SK-N-SH (cell line): ENCODE measurements at regions not wholly inside any gene's neighbourhood (a gene's known extent, or its start where the extent isn't known, plus 50 kb on each side); places are given as distances from the start of the nearest gene placed in this dataset.
"Not testable (repeated sequence)": the region's sequence is repeated elsewhere in the genome, so short reads cannot be mapped to it uniquely, and the experiment has no call there.

Experiments used
- CTCF ChIA-PET: fragments of 300-600, 350-600 bp; formaldehyde crosslinking; extraction: SDS; loops from one replicate; lab custom pipeline; 2021; lab: Yijun Ruan, JAX
- POLR2A ChIA-PET: fragments of 350-600 bp; sonication (Branson Sonifier 250); formaldehyde crosslinking; extraction: SDS; loops from one replicate; lab custom pipeline; 2020; ENCODE audit warnings: antibody characterized with exemption, inconsistent platforms; lab: Yijun Ruan, JAX
- DNase-seq: peaks from one replicate; pipeline ENCODE4 v3.0.0; 2012
- H2AFZ ChIP-seq: fragments of 200-600 bp; sonication (generic); 2 replicates; pipeline ENCODE4 v1.8.1; 2016; ENCODE audit warnings: antibody characterized with exemption, mild to moderate bottlenecking, low read depth
- H3F3A ChIP-seq: fragments of 200-600 bp; sonication (generic); replicated peaks from 2 replicates; pipeline ENCODE3; 2016; ENCODE audit warnings: antibody characterized with exemption, mild to moderate bottlenecking; ENCODE audit not compliant: insufficient read depth
- H3K27ac ChIP-seq, 2 experiments: fragments of 200-500 bp in 1 of 2; fragments of 200-600 bp in 1 of 2; sonication (Bioruptor generic) in 1 of 2; sonication (generic), shearing (Covaris generic) in 1 of 2; 2 replicates each; pipeline versions ENCODE4 v1.5.1 to v1.6.1; 2014 to 2016; ENCODE audit warnings: low read depth in 2 of 2, inconsistent platforms in 1 of 2, low read length in 1 of 2, mild to moderate bottlenecking in 1 of 2, mixed read lengths in 1 of 2
- H3K27me3 ChIP-seq: fragments of 200-600 bp; sonication (generic), shearing (Covaris generic); 2 replicates; pipeline ENCODE4 v1.6.1; 2016; ENCODE audit warnings: mixed run types; ENCODE audit not compliant: insufficient read depth
- H3K36me3 ChIP-seq, 2 experiments: fragments of 200-500 bp in 1 of 2; fragments of 200-600 bp in 1 of 2; sonication (Bioruptor generic) in 1 of 2; sonication (generic) in 1 of 2; replicated peaks in 1 of 2; 2 replicates each; pipeline versions ENCODE3 to v1.5.1; 2014 to 2016; ENCODE audit warnings: low read length in 1 of 2, mild to moderate bottlenecking in 1 of 2; ENCODE audit not compliant: insufficient read depth in 2 of 2, control insufficient read depth in 1 of 2
- H3K4me1 ChIP-seq, 2 experiments: fragments of 200-500 bp in 1 of 2; fragments of 200-600 bp in 1 of 2; sonication (Bioruptor generic) in 1 of 2; sonication (generic), shearing (Covaris generic) in 1 of 2; 2 replicates each; pipeline versions ENCODE4 v1.5.1 to v1.6.1; 2014 to 2016; ENCODE audit warnings: low read depth in 1 of 2, low read length in 1 of 2, mixed run types in 1 of 2; ENCODE audit not compliant: insufficient read depth in 2 of 2, control insufficient read depth in 1 of 2
- H3K4me2 ChIP-seq: fragments of 200-600 bp; sonication (generic), shearing (Covaris generic); 2 replicates; pipeline ENCODE4 v1.6.1; 2017; ENCODE audit warnings: mixed run types
- H3K4me3 ChIP-seq, 2 experiments: fragments of 200-500 bp in 1 of 2; fragments of 200-600 bp in 1 of 2; sonication (Bioruptor generic) in 1 of 2; sonication (generic), shearing (Covaris generic) in 1 of 2; 2 replicates each; pipeline versions ENCODE4 v1.5.1 to v1.8.1; 2014 to 2016; ENCODE audit warnings: low read depth in 2 of 2, inconsistent platforms in 1 of 2, low read length in 1 of 2, mild to moderate bottlenecking in 1 of 2, mixed read lengths in 1 of 2, moderate library complexity in 1 of 2
- H3K79me2 ChIP-seq: fragments of 200-600 bp; sonication (generic); 2 replicates; pipeline ENCODE4 v1.8.1; 2017; ENCODE audit warnings: mild to moderate bottlenecking; ENCODE audit not compliant: insufficient read depth
- H3K9ac ChIP-seq: fragments of 200-600 bp; sonication (generic); 2 replicates; pipeline ENCODE4 v1.6.1; 2017; ENCODE audit warnings: mixed run types
- H3K9me2 ChIP-seq: fragments of 200-600 bp; sonication (generic); 2 replicates; pipeline ENCODE4 v1.6.1; 2017; ENCODE audit warnings: mixed run types
- H3K9me3 ChIP-seq: fragments of 200-600 bp; sonication (generic); 2 replicates; pipeline ENCODE4 v1.6.1; 2017; ENCODE audit warnings: mixed run types, mild to moderate bottlenecking, moderate library complexity
- H4K20me1 ChIP-seq: fragments of 200-600 bp; sonication (generic); 2 replicates; pipeline ENCODE4 v1.6.1; 2017; ENCODE audit warnings: mild to moderate bottlenecking, mixed run types; ENCODE audit not compliant: insufficient read depth
- RAD21 ChIP-seq: IDR thresholded peaks from 2 replicates; pipeline ENCODE4 v1.6.1; 2012; ENCODE audit warnings: mild to moderate bottlenecking, low read length
- SMC3 ChIP-seq: IDR thresholded peaks from 2 replicates; pipeline ENCODE4 v1.6.1; 2012; ENCODE audit warnings: low read depth, low read length, improper control_type of control experiment
- WGBS: methylation state at CpG from one replicate; pipeline ENCODE4 v1.1.6; 2017; ENCODE audit warnings: low lambda C conversion rate; 5-methylcytosine and 5-hydroxymethylcytosine counted together
- TF ChIP-seq, protein P1 (sequence below): fragments of 200-600 bp; sonication (generic); IDR thresholded peaks from 2 replicates; pipeline ENCODE4 v1.6.1; 2017; ENCODE audit warnings: antibody characterized with exemption, mild to moderate bottlenecking, moderate library complexity

DNA sequence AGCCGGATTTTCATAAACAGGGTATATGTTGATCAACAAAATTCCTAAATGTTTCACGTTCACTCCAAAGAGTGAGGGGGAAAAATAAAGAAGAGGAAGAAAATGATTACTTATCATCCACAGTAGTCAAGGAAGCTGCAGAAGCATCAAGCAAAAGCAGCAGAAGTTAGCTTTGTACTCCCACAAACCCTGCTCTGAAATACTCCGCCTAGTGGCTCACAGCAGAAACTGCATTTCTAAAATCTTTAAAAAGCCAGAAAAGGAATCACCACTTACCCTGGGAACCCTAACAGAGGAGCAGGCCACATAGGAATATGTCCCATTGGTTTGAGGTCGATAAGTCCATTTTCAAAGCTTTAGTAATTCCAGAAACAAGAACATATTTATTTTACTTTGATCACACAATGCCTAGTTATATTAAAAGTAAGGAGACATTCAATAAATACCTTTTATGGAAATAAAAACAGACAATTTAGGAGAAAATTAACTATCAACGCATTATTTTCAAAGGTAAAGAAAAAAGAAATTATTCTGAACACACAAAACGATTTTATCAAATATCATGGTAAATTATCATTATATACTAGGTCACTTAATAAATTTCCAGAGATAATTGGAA lies 2199.5 kb upstream of the DEFB115 start:
- H3K9me3 ChIP-seq, H3K36me3 ChIP-seq, H3K27me3 ChIP-seq, H2AFZ ChIP-seq, H3K4me2 ChIP-seq, H3K4me1 ChIP-seq, H3K79me2 ChIP-seq, H3K9me2 ChIP-seq, H3K4me3 ChIP-seq, H3K27ac ChIP-seq, H3F3A ChIP-seq, POLR2A ChIA-PET, H4K20me1 ChIP-seq, H3K9ac ChIP-seq: not testable (repeated sequence)
- TF ChIP-seq, protein P1, sequence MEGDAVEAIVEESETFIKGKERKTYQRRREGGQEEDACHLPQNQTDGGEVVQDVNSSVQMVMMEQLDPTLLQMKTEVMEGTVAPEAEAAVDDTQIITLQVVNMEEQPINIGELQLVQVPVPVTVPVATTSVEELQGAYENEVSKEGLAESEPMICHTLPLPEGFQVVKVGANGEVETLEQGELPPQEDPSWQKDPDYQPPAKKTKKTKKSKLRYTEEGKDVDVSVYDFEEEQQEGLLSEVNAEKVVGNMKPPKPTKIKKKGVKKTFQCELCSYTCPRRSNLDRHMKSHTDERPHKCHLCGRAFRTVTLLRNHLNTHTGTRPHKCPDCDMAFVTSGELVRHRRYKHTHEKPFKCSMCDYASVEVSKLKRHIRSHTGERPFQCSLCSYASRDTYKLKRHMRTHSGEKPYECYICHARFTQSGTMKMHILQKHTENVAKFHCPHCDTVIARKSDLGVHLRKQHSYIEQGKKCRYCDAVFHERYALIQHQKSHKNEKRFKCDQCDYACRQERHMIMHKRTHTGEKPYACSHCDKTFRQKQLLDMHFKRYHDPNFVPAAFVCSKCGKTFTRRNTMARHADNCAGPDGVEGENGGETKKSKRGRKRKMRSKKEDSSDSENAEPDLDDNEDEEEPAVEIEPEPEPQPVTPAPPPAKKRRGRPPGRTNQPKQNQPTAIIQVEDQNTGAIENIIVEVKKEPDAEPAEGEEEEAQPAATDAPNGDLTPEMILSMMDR = peak; percentile 74
- TF ChIP-seq RAD21 (peak; percentile 44), SMC3 (peak; percentile 31; the same call in 1 of the 2 replicates)
- 9% methylated on average over 6 of the region's 6 CpGs for WGBS
- DNase-seq = peak; percentile 39
- CTCF ChIA-PET = interaction anchor here (1.2 kb wide), 2 partner anchors 28 to 443 kb away, joined by 3 to 4 read pairs; no protein-coding TSS in a partner anchor

DNA sequence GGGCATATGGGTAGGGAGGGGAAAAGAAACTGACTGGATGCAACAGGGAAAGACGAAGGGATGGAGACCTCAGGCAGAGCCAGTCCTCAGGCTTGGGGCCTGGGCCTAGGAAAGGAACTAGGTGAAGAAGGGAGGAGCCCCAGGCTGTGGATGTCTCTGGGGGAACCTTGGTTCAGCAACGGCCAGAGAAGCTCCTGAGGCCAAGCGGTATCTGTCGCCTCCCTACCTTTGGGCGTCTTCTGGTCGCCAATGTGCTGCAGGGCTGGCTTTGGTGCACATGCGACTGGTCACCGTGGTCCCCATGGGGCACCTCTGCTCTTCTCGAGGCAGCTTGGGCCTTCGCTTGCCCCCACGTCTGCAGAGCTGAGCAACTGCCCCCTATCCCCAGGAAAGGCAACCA lies 2195.0 kb upstream of the DEFB115 start:
- H3K27me3 ChIP-seq, H2AFZ ChIP-seq, H3K27ac ChIP-seq, H3K4me2 ChIP-seq, CTCF ChIA-PET, POLR2A ChIA-PET, H3K9ac ChIP-seq, H3K9me3 ChIP-seq, H3K9me2 ChIP-seq, H4K20me1 ChIP-seq, H3K4me1 ChIP-seq, H3F3A ChIP-seq, H3K79me2 ChIP-seq, H3K36me3 ChIP-seq, DNase-seq, H3K4me3 ChIP-seq: not testable (repeated sequence)
- 47% methylated on average over 6 of the region's 11 CpGs for WGBS

GRCh38 chr20:29066341-29066740 lies 2191.1 kb upstream of the DEFB115 start:
- H2AFZ ChIP-seq, H3F3A ChIP-seq, H4K20me1 ChIP-seq, H3K27ac ChIP-seq, H3K79me2 ChIP-seq, H3K9me2 ChIP-seq, CTCF ChIA-PET, H3K9ac ChIP-seq, H3K4me2 ChIP-seq, POLR2A ChIA-PET, H3K4me3 ChIP-seq, H3K27me3 ChIP-seq, DNase-seq, H3K36me3 ChIP-seq, H3K9me3 ChIP-seq, H3K4me1 ChIP-seq: not testable (repeated sequence)
- 0% methylated on average over 1 of the region's 1 CpG for WGBS

- CTCF ChIA-PET, H3K27me3 ChIP-seq, H3K27ac ChIP-seq, H3K9ac ChIP-seq, H3K9me2 ChIP-seq, H3K4me1 ChIP-seq, H3F3A ChIP-seq, H4K20me1 ChIP-seq, H3K9me3 ChIP-seq, H3K79me2 ChIP-seq, H2AFZ ChIP-seq, H3K4me2 ChIP-seq, H3K4me3 ChIP-seq, DNase-seq, H3K36me3 ChIP-seq, POLR2A ChIA-PET: not testable (repeated sequence)
- 31% methylated on average over 8 of the region's 8 CpGs for WGBS
Measured at GRCh38 chr20:29073640-29074039, 2183.8 kb upstream of the DEFB115 start.
